DOHH2 (cell line): ENCODE measurements at regions not wholly inside any gene's neighbourhood (a gene's known extent, or its start where the extent isn't known, plus 50 kb on each side); places are given as distances from the start of the nearest gene placed in this dataset.

Source experiments
- CTCF ChIP-seq: fragments of 200-600 bp; sonication (generic); IDR thresholded peaks from one replicate; pipeline ENCODE4 v1.5.1; 2014; ENCODE audit warnings: antibody characterized with exemption, mild to moderate bottlenecking, low read depth, low read length; ENCODE audit not compliant: poor library complexity, severe bottlenecking
- EZH2phosphoT487 ChIP-seq: fragments of 200-600 bp; sonication (generic); IDR thresholded peaks from 2 replicates; pipeline ENCODE4 v1.6.1; 2017; ENCODE audit warnings: borderline replicate concordance, mild to moderate bottlenecking, antibody characterized with exemption, low read length, moderate library complexity, mixed read lengths

- no peak for TF ChIP-seq CTCF
- TF ChIP-seq EZH2phosphoT487, result no peak
These were observed 62.0 kb upstream of the UNC5A start for GRCh38 chr5:176748073-176748966.
